ENCODE measurements at regions not wholly inside any gene's neighbourhood (a gene's known extent, or its start where the extent isn't known, plus 50 kb on each side); places are given as distances from the start of the nearest gene placed in this dataset.

DNA sequence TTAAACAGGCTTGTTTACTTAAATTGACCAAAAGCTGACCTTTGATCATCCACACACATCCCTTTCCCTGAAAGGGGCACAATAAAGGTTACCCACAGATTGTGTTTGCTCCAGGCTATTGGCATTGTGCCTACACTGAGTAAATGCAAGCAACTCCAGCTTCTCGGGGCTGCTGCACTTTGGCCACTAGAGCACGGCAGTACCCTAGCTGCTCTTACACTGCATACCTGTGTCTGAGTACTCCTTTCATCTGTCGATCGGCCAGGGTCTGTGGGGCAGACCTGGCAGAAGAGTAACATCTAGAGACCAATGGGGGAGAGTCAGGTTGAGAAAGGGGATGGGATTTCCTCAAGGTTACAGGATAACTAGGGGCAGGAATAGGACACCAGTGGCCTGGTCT lies 281.9 kb upstream of the NMUR2 start:
- TF ChIP-seq EZH2 (IDR thresholded peaks at IDR 0.05; ENCODE audit: low read length, unreplicated experiment): no peak
- TF ChIP-seq, protein P1, sequence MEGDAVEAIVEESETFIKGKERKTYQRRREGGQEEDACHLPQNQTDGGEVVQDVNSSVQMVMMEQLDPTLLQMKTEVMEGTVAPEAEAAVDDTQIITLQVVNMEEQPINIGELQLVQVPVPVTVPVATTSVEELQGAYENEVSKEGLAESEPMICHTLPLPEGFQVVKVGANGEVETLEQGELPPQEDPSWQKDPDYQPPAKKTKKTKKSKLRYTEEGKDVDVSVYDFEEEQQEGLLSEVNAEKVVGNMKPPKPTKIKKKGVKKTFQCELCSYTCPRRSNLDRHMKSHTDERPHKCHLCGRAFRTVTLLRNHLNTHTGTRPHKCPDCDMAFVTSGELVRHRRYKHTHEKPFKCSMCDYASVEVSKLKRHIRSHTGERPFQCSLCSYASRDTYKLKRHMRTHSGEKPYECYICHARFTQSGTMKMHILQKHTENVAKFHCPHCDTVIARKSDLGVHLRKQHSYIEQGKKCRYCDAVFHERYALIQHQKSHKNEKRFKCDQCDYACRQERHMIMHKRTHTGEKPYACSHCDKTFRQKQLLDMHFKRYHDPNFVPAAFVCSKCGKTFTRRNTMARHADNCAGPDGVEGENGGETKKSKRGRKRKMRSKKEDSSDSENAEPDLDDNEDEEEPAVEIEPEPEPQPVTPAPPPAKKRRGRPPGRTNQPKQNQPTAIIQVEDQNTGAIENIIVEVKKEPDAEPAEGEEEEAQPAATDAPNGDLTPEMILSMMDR (conservative IDR thresholded peaks at IDR 0.05; ENCODE audit: low read depth, low read length): no peak
